HCT116 (cell line): ENCODE measurements at regions not wholly inside any gene's neighbourhood (a gene's known extent, or its start where the extent isn't known, plus 50 kb on each side); places are given as distances from the start of the nearest gene placed in this dataset.

Experiments
- ATAC-seq: fragments of 200-7000 bp; cut with Tn5 transposase; 2 replicates; pipeline ENCODE4 v1.9.1; 2020; ENCODE audit warnings: mild to moderate bottlenecking, moderate library complexity
- BruUV-seq: library from RNA; stranded (reverse); fragments of 400-500 nt; replicated peaks from 2 replicates; lab custom pipeline; 2021; lab: Mats Ljungman, UMichigan
- CTCF ChIA-PET: fragments of 300-600 bp; sonication (Branson Sonifier 250); formaldehyde crosslinking; loops from one replicate; lab custom pipeline; 2021; ENCODE audit warnings: antibody characterized with exemption; lab: Charles Lee
- POLR2A ChIA-PET: fragments of 300-600, 350-600 bp; sonication (Branson Sonifier 250); formaldehyde crosslinking; loops from one replicate; lab custom pipeline; 2021; ENCODE audit warnings: antibody characterized with exemption; lab: Charles Lee
- RAD21 ChIA-PET, 2 experiments: fragments of 300-600 bp; sonication (Branson Sonifier 250); formaldehyde crosslinking; loops; one replicate each; lab custom pipeline; 2023; ENCODE audit warnings: low total read pairs in 2 of 2; ENCODE audit not compliant: uncharacterized antibody in 2 of 2, unreplicated experiment in 2 of 2, low non-redundant PET in 1 of 2; lab: Charles Lee
- DNase-seq: peaks from one replicate; pipeline ENCODE4 v3.0.0-alpha.2; 2010; ENCODE audit warnings: low read depth, low spot score
- H2AFZ ChIP-seq: fragments of 200-600 bp; shearing (Covaris generic), sonication (generic); 2 replicates; pipeline ENCODE4 v1.6.1; 2017; ENCODE audit warnings: low read depth, mixed run types, mixed read lengths, antibody characterized with exemption, low read length; ENCODE audit not compliant: poor library complexity, severe bottlenecking
- H3K27ac ChIP-seq: 2 replicates; pipeline ENCODE4 v1.5.1; 2012; ENCODE audit warnings: low read depth, low read length
- H3K27me3 ChIP-seq: fragments of 200-600 bp; sonication (generic); 2 replicates; pipeline ENCODE4 v1.6.1; 2016; ENCODE audit warnings: mixed run types, low read length, mixed read lengths; ENCODE audit not compliant: insufficient read depth
- H3K36me3 ChIP-seq, 2 experiments: fragments of 200-500 bp in 1 of 2; fragments of 200-600 bp in 1 of 2; sonication (Bioruptor generic) in 1 of 2; sonication (generic) in 1 of 2; 2 replicates each; pipeline versions ENCODE4 v1.5.1 to v1.6.1; 2014 to 2016; ENCODE audit warnings: low read length in 2 of 2, inconsistent platforms in 1 of 2, mixed read lengths in 1 of 2, mixed run types in 1 of 2; ENCODE audit not compliant: insufficient read depth in 2 of 2, control insufficient read depth in 1 of 2
- H3K4me1 ChIP-seq, 2 experiments: fragments of 200-600 bp in 1 of 2; sonication (generic) in 1 of 2; 2 replicates each; pipeline versions ENCODE4 v1.5.1 to v1.6.1; 2012 to 2017; ENCODE audit warnings: low read length in 2 of 2, inconsistent platforms in 1 of 2, mild to moderate bottlenecking in 1 of 2, mixed read lengths in 1 of 2, mixed run types in 1 of 2, moderate library complexity in 1 of 2; ENCODE audit not compliant: insufficient read depth in 2 of 2, control insufficient read depth in 1 of 2
- H3K4me2 ChIP-seq: fragments of 200-600 bp; sonication (generic); 2 replicates; pipeline ENCODE4 v1.6.1; 2017; ENCODE audit warnings: mixed run types, low read length, mixed read lengths
- H3K4me3 ChIP-seq, 2 experiments: fragments of 200-600 bp in 1 of 2; sonication (generic) in 1 of 2; replicated peaks in 1 of 2; 2 replicates each; pipeline ENCODE4 v1.5.1; 2011 to 2016; ENCODE audit warnings: low read length in 2 of 2, control low read depth in 1 of 2, low read depth in 1 of 2, mild to moderate bottlenecking in 1 of 2, mixed read lengths in 1 of 2, mixed run types in 1 of 2
- H3K79me2 ChIP-seq: fragments of 200-600 bp; sonication (generic); 2 replicates; pipeline ENCODE4 v1.6.1; 2017; ENCODE audit warnings: mild to moderate bottlenecking, mixed run types, low read length, moderate library complexity, mixed read lengths; ENCODE audit not compliant: insufficient read depth
- H3K9ac ChIP-seq: fragments of 200-600 bp; sonication (generic); 2 replicates; pipeline ENCODE4 v1.6.1; 2016; ENCODE audit warnings: low read length, mixed read lengths
- H3K9me2 ChIP-seq: fragments of 200-600 bp; sonication (generic), shearing (Covaris generic); 2 replicates; pipeline ENCODE4 v1.6.1; 2017; ENCODE audit warnings: mixed run types, mild to moderate bottlenecking, moderate library complexity; ENCODE audit not compliant: insufficient read depth
- H3K9me3 ChIP-seq, 2 experiments: fragments of 200-500 bp in 1 of 2; fragments of 200-600 bp in 1 of 2; sonication (Bioruptor generic) in 1 of 2; sonication (generic) in 1 of 2; 2 replicates each; pipeline ENCODE4 v1.6.1; 2014 to 2017; ENCODE audit warnings: low read length in 2 of 2, mixed read lengths in 2 of 2, inconsistent platforms in 1 of 2, low read depth in 1 of 2, mild to moderate bottlenecking in 1 of 2, mixed run types in 1 of 2, moderate library complexity in 1 of 2; ENCODE audit not compliant: control insufficient read depth in 1 of 2, insufficient read depth in 1 of 2
- H4K20me1 ChIP-seq: fragments of 200-600 bp; sonication (generic), shearing (Covaris generic); 2 replicates; pipeline ENCODE4 v1.6.1; 2017; ENCODE audit warnings: mixed run types, mild to moderate bottlenecking, moderate library complexity; ENCODE audit not compliant: insufficient read depth
- ATF3 ChIP-seq: IDR thresholded peaks from 2 replicates; pipeline ENCODE4 v1.6.1; 2012
- CTCF ChIP-seq, 3 experiments: fragments of 200-600 bp in 1 of 3; sonication (generic) in 1 of 3; IDR thresholded peaks in 2 of 3; conservative IDR thresholded peaks in 1 of 3; 2 replicates each; pipeline ENCODE4 v1.5.1; 2012 to 2017; ENCODE audit warnings: low read depth in 2 of 3, low read length in 2 of 3, antibody characterized with exemption in 1 of 3, borderline replicate concordance in 1 of 3, control low read depth in 1 of 3, mild to moderate bottlenecking in 1 of 3, mixed read lengths in 1 of 3, mixed run types in 1 of 3, moderate library complexity in 1 of 3; ENCODE audit not compliant: insufficient read depth in 1 of 3
- EGR1 ChIP-seq: IDR thresholded peaks from 2 replicates; pipeline ENCODE4 v1.6.1; 2012; ENCODE audit warnings: low read depth
- EZH2 ChIP-seq: fragments of 200-600 bp; sonication (generic); IDR thresholded peaks from 2 replicates; pipeline ENCODE4 v1.6.1; 2017; ENCODE audit warnings: antibody characterized with exemption, mixed run types
- JUND ChIP-seq: IDR thresholded peaks from 2 replicates; pipeline ENCODE4 v1.6.1; 2012
- MAX ChIP-seq: IDR thresholded peaks from 2 replicates; pipeline ENCODE4 v1.6.1; 2012
- POLR2AphosphoS5 ChIP-seq: IDR thresholded peaks from 2 replicates; pipeline ENCODE4 v1.6.1; 2011; ENCODE audit warnings: mild to moderate bottlenecking, low read depth, low read length, moderate library complexity
- RAD21 ChIP-seq: IDR thresholded peaks from 2 replicates; pipeline ENCODE4 v1.6.1; 2012; ENCODE audit warnings: low read depth, mild to moderate bottlenecking
- TCF7L2 ChIP-seq: IDR thresholded peaks from 2 replicates; pipeline ENCODE4 v1.7.0; 2011; ENCODE audit warnings: borderline replicate concordance, inconsistent platforms; ENCODE audit not compliant: insufficient read depth, insufficient read length; ENCODE audit errors: extremely low read depth
- ZBTB33 ChIP-seq: IDR thresholded peaks from 2 replicates; pipeline ENCODE4 v1.6.1; 2011; ENCODE audit warnings: mild to moderate bottlenecking, low read length, moderate library complexity; ENCODE audit not compliant: insufficient replicate concordance; ENCODE audit errors: extremely low read depth
- intact Hi-C: fragments of 100-400 bp; cut with micrococcal nuclease; formaldehyde crosslinking; loops from 2 replicates; pipeline ENCODE4 v1.10.0; 2022

- CTCF ChIA-PET = no interaction called here
- POLR2A ChIA-PET = no interaction called here
- Histone ChIP-seq H3K79me2 (no peaks in the 10 kb centered on the region), H3K9me2 (no peaks in the 10 kb centered on the region), H4K20me1 (no peaks in the 10 kb centered on the region), H3K36me3 (no peaks in the 10 kb centered on the region), H3K9ac (no peak overlapping the region), H3K4me1 (no peaks in the 10 kb centered on the region), H3K4me3 (no peak overlapping the region), H2AFZ (no peak overlapping the region), H3K4me2 (no peak overlapping the region), H3K27ac (no peak overlapping the region), H3K9me3 (peaks cover 4 to 25% of the 10 kb centered on the region in 2 experiments; a peak in 2 of 4 replicates), H3K27me3 (no peaks in the 10 kb centered on the region)
- TF ChIP-seq RAD21 (no peak), CTCF (IDR thresholded peaks at IDR 0.05 in 2 of 3, conservative IDR thresholded peaks at IDR 0.05 in 1 of 3; ENCODE audit: borderline replicate concordance in 1 of 3, insufficient read depth in 1 of 3, low read depth in 2 of 3, low read length in 2 of 3) (no peak), JUND (no peak), MAX (no peak), TCF7L2 (no peak), ATF3 (no peak), ZBTB33 (no peak), POLR2AphosphoS5 (no peak), EGR1 (no peak), EZH2 (no peak)
- intact Hi-C loops = no loop called here
- RAD21 ChIA-PET = no interaction called here
- ATAC-seq = no peak
- BruUV-seq = no TSS peak
- DNase-seq = no peak
Measured at GRCh38 chr11:21806947-21807346, 385.9 kb upstream of the ANO5 start.
